ENCODE measurements at regions not wholly inside any gene's neighbourhood (a gene's known extent, or its start where the extent isn't known, plus 50 kb on each side); places are given as distances from the start of the nearest gene placed in this dataset.

DNA sequence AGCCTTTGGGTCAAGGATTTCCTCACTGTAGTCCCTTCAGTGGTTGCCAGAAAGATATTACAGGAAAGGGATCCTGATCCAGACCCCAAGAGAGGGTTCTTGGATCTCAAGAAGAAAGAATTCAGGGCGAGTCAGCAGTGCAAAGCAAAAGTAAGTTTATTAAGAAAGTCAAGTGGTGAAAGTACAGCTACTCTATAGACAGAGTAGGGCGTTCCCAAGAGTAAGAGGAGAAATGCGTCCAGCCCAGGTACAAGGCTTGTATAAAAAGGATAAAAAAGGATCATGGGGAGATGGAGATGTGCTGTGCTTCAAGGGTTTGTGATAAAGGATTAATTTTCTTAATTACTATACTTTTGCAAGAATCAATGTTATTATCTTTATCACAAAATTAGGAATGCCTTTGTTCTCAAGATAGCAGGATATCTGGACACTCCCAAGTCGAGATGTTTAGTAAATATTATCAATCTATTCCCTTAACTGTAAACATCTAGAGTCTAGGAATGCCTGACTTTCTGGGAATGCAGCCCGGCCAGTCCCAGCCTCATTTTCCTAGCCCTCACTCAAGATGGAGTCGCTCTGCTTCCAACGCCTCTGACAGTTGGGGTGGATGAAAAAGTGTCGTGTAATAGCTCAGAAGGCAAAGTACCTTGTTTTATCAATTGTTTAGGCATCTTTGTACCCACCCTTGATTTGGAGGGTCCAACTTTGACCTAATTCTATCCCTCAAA, 360.7 kb downstream of the GPM6A start:
- peaks cover 29% of the 10 kb centered on the region for H3K9me3 Mint-ChIP-seq
- ChIA-PET CTCF (no interaction called here), POLR2A (no interaction called here)
- H3K27ac Mint-ChIP-seq = no peak overlapping the region
- peaks cover 4% of the 10 kb centered on the region; the same call in 1 of the 2 replicates for H3K27me3 Mint-ChIP-seq (ENCODE audit: low read depth)
- peaks cover 5% of the 10 kb centered on the region; the same call in 1 of the 2 replicates for H3K4me1 Mint-ChIP-seq
- H3K4me3 Mint-ChIP-seq = no peak overlapping the region
- ATAC-seq (no peak), DNase-seq (ENCODE audit: low spot score) (no peak)
- H3K36me3 Mint-ChIP-seq = peaks cover 7% of the 10 kb centered on the region
- TF ChIP-seq, protein P1, sequence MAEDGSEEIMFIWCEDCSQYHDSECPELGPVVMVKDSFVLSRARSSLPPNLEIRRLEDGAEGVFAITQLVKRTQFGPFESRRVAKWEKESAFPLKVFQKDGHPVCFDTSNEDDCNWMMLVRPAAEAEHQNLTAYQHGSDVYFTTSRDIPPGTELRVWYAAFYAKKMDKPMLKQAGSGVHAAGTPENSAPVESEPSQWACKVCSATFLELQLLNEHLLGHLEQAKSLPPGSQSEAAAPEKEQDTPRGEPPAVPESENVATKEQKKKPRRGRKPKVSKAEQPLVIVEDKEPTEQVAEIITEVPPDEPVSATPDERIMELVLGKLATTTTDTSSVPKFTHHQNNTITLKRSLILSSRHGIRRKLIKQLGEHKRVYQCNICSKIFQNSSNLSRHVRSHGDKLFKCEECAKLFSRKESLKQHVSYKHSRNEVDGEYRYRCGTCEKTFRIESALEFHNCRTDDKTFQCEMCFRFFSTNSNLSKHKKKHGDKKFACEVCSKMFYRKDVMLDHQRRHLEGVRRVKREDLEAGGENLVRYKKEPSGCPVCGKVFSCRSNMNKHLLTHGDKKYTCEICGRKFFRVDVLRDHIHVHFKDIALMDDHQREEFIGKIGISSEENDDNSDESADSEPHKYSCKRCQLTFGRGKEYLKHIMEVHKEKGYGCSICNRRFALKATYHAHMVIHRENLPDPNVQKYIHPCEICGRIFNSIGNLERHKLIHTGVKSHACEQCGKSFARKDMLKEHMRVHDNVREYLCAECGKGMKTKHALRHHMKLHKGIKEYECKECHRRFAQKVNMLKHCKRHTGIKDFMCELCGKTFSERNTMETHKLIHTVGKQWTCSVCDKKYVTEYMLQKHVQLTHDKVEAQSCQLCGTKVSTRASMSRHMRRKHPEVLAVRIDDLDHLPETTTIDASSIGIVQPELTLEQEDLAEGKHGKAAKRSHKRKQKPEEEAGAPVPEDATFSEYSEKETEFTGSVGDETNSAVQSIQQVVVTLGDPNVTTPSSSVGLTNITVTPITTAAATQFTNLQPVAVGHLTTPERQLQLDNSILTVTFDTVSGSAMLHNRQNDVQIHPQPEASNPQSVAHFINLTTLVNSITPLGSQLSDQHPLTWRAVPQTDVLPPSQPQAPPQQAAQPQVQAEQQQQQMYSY (CRISPR knock-in tag; IDR thresholded peaks at IDR 0.05) = no peak
- TF ChIP-seq ATF1 (CRISPR knock-in tag; IDR thresholded peaks at IDR 0.05) (no peak), NR3C1 (CRISPR knock-in tag; conservative IDR thresholded peaks at IDR 0.05; ENCODE audit: low read depth) (no peak), ZSCAN18 (CRISPR knock-in tag; IDR thresholded peaks at IDR 0.05) (no peak), GTF2I (CRISPR knock-in tag; conservative IDR thresholded peaks at IDR 0.05) (no peak), ATF3 (CRISPR knock-in tag; conservative IDR thresholded peaks at IDR 0.05) (no peak), ZNF425 (CRISPR knock-in tag; conservative IDR thresholded peaks at IDR 0.05) (no peak)
- TF ChIP-seq, protein P2, sequence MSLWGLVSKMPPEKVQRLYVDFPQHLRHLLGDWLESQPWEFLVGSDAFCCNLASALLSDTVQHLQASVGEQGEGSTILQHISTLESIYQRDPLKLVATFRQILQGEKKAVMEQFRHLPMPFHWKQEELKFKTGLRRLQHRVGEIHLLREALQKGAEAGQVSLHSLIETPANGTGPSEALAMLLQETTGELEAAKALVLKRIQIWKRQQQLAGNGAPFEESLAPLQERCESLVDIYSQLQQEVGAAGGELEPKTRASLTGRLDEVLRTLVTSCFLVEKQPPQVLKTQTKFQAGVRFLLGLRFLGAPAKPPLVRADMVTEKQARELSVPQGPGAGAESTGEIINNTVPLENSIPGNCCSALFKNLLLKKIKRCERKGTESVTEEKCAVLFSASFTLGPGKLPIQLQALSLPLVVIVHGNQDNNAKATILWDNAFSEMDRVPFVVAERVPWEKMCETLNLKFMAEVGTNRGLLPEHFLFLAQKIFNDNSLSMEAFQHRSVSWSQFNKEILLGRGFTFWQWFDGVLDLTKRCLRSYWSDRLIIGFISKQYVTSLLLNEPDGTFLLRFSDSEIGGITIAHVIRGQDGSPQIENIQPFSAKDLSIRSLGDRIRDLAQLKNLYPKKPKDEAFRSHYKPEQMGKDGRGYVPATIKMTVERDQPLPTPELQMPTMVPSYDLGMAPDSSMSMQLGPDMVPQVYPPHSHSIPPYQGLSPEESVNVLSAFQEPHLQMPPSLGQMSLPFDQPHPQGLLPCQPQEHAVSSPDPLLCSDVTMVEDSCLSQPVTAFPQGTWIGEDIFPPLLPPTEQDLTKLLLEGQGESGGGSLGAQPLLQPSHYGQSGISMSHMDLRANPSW (CRISPR knock-in tag; conservative IDR thresholded peaks at IDR 0.05; ENCODE audit: low read depth) = no peak
- TF ChIP-seq, protein P3, sequence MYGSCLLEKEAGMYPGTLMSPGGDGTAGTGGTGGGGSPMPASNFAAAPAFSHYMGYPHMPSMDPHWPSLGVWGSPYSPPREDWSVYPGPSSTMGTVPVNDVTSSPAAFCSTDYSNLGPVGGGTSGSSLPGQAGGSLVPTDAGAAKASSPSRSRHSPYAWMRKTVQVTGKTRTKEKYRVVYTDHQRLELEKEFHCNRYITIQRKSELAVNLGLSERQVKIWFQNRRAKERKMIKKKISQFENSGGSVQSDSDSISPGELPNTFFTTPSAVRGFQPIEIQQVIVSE (CRISPR knock-in tag; IDR thresholded peaks at IDR 0.05; ENCODE audit: borderline replicate concordance) = no peak

- ATAC-seq = no peak
- no peak overlapping the region for H3K27ac Mint-ChIP-seq
- peaks cover 11% of the 10 kb centered on the region for H3K36me3 Mint-ChIP-seq
- peaks cover 4% of the 10 kb centered on the region; the same call in 1 of the 2 replicates for H3K27me3 Mint-ChIP-seq (ENCODE audit: low read depth)
- no peak overlapping the region for H3K4me3 Mint-ChIP-seq
- DNase-seq (ENCODE audit: low spot score) = no peak
- peaks cover 22% of the 10 kb centered on the region for H3K4me1 Mint-ChIP-seq
- CTCF ChIA-PET = no interaction called here
- H3K9me3 Mint-ChIP-seq = peaks cover 34% of the 10 kb centered on the region
- POLR2A ChIA-PET = no interaction called here
- TF ChIP-seq ETV6 (CRISPR knock-in tag; IDR thresholded peaks at IDR 0.05) (no peak), SP1 (CRISPR knock-in tag; conservative IDR thresholded peaks at IDR 0.05) (no peak), MAX (CRISPR knock-in tag; IDR thresholded peaks at IDR 0.05) (no peak), MYBL2 (CRISPR knock-in tag; IDR thresholded peaks at IDR 0.05) (no peak), ZNF232 (CRISPR knock-in tag; IDR thresholded peaks at IDR 0.05) (no peak), KAT7 (CRISPR knock-in tag; IDR thresholded peaks at IDR 0.05; ENCODE audit: borderline replicate concordance) (no peak), ZNF532 (CRISPR knock-in tag; IDR thresholded peaks at IDR 0.05; ENCODE audit: borderline replicate concordance) (no peak), ZNF317 (CRISPR knock-in tag; IDR thresholded peaks at IDR 0.05; ENCODE audit: borderline replicate concordance, low read depth) (no peak), HMGA2 (CRISPR knock-in tag; IDR thresholded peaks at IDR 0.05) (no peak)
These were observed 358.6 kb downstream of the GPM6A start for GRCh38 chr4:175453456-175453855.

All from WTC11 (cell line).